ENCODE measurements at regions not wholly inside any gene's neighbourhood (a gene's known extent, or its start where the extent isn't known, plus 50 kb on each side); places are given as distances from the start of the nearest gene placed in this dataset.

- intact Hi-C loops (cut with micrococcal nuclease; ENCODE audit: unreplicated experiment), result no loop called here
- Histone ChIP-seq H3K36me3 (ENCODE audit: insufficient read depth, low read length) (no peaks in the 10 kb centered on the region), H4K20me1 (ENCODE audit: insufficient read depth, low read length) (no peaks in the 10 kb centered on the region), H3K9me3 (ENCODE audit: low read length) (no peaks in the 10 kb centered on the region), H3K79me2 (ENCODE audit: insufficient read depth, low read depth, low read length) (no peaks in the 10 kb centered on the region), H3K27ac (ENCODE audit: low read depth, low read length, poor library complexity, severe bottlenecking) (no peak overlapping the region), H3K4me3 (ENCODE audit: low read depth, low read length, poor library complexity, severe bottlenecking) (no peak overlapping the region), H3K4me1 (ENCODE audit: insufficient read depth, low read length, poor library complexity, severe bottlenecking) (no peaks in the 10 kb centered on the region), H2AFZ (ENCODE audit: low read length) (no peak overlapping the region), H3K4me2 (ENCODE audit: low read length) (no peak overlapping the region), H3K9me2 (ENCODE audit: insufficient read depth, low read length) (no peaks in the 10 kb centered on the region)
- ChIA-PET POLR2A (interaction anchor here (0.6 kb wide), 1 partner anchor 49 kb away, joined by 3 read pairs; no protein-coding TSS in a partner anchor), CTCF (ENCODE audit: unreplicated experiment) (interaction anchor here (0.6 kb wide), 1 partner anchor 411 kb away, joined by 3 read pairs; no protein-coding TSS in a partner anchor)
- no TSS peak for BruUV-seq (replicated peaks)
- DNase-seq (ENCODE audit: low spot score), result no peak
- no peak for TF ChIP-seq CTCF (conservative IDR thresholded peaks at IDR 0.05; ENCODE audit: low read length)
- TF ChIP-seq EZH2phosphoT487 (IDR thresholded peaks at IDR 0.05; ENCODE audit: borderline replicate concordance, low read depth, low read length), result no peak
Measured at GRCh38 chr20:58092353-58092752, 136.1 kb downstream of the ANKRD60 start.

DNA sequence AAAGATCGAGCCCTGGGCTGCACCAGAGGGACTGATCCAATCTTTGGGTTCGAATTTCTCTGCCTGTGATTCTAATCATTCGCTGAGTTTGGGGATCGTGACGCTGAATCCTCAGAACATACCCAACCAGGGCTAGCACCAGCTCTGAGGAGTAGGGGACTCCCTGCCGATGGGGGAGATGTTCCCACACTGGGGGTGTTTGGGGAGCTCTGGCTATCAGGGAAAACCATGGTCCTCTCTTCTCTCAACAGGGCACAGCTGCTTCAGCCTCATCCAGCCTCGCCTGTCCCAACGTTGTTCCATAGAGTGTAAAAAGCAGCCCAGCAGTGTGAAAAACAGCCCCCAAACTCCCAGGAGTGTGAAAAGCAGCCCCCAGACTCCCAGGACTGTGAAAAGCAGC is 136.6 kb downstream of the ANKRD60 start:
- Histone ChIP-seq H3K9me3 (ENCODE audit: low read length) (no peaks in the 10 kb centered on the region), H3K4me3 (ENCODE audit: low read depth, low read length, poor library complexity, severe bottlenecking) (no peak overlapping the region), H2AFZ (ENCODE audit: low read length) (no peak overlapping the region), H3K79me2 (ENCODE audit: insufficient read depth, low read depth, low read length) (no peaks in the 10 kb centered on the region), H3K36me3 (ENCODE audit: insufficient read depth, low read length) (no peaks in the 10 kb centered on the region), H3K9me2 (ENCODE audit: insufficient read depth, low read length) (no peaks in the 10 kb centered on the region), H3K4me2 (ENCODE audit: low read length) (no peak overlapping the region), H4K20me1 (ENCODE audit: insufficient read depth, low read length) (no peaks in the 10 kb centered on the region), H3K4me1 (ENCODE audit: insufficient read depth, low read length, poor library complexity, severe bottlenecking) (no peaks in the 10 kb centered on the region), H3K27ac (ENCODE audit: low read depth, low read length, poor library complexity, severe bottlenecking) (no peak overlapping the region)
- intact Hi-C loops (cut with micrococcal nuclease; ENCODE audit: unreplicated experiment), result no loop called here
- no peak for DNase-seq (ENCODE audit: low spot score)
- CTCF ChIA-PET (ENCODE audit: unreplicated experiment), result no interaction called here
- no TSS peak for BruUV-seq (replicated peaks)
- POLR2A ChIA-PET, result interaction anchor here (0.8 kb wide), 1 partner anchor 186 kb away, joined by 3 read pairs; no protein-coding TSS in a partner anchor
- TF ChIP-seq CTCF (conservative IDR thresholded peaks at IDR 0.05; ENCODE audit: low read length) (no peak), EZH2phosphoT487 (IDR thresholded peaks at IDR 0.05; ENCODE audit: borderline replicate concordance, low read depth, low read length) (no peak)

DNA sequence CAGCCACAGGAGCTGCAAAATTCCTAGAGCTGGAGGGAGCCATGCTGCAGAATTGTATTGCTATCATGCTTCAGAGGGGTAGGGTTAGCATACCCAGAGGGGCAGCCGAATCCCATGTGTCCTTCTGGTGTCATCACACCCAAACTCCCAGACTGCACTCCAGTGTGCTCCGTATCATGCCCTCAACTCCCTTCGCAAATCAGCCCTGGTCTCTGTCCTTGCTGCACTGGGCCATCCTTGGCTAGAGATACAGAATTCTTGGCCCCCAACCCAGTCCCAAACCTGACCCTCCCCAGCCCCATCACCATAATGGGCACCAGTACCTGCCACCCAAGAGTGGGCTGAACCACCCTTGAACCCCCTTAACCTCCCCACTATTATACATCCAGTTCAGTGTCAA is 138.3 kb downstream of the ANKRD60 start:
- no peak for TF ChIP-seq EZH2phosphoT487 (IDR thresholded peaks at IDR 0.05; ENCODE audit: borderline replicate concordance, low read depth, low read length)
- no peak for TF ChIP-seq CTCF (conservative IDR thresholded peaks at IDR 0.05; ENCODE audit: low read length)
- Histone ChIP-seq H3K27ac (ENCODE audit: low read depth, low read length, poor library complexity, severe bottlenecking) (no peak overlapping the region), H3K9me3 (ENCODE audit: low read length) (no peaks in the 10 kb centered on the region), H3K4me2 (ENCODE audit: low read length) (no peak overlapping the region), H2AFZ (ENCODE audit: low read length) (no peak overlapping the region), H3K4me3 (ENCODE audit: low read depth, low read length, poor library complexity, severe bottlenecking) (no peak overlapping the region), H3K79me2 (ENCODE audit: insufficient read depth, low read depth, low read length) (no peaks in the 10 kb centered on the region), H4K20me1 (ENCODE audit: insufficient read depth, low read length) (no peaks in the 10 kb centered on the region), H3K4me1 (ENCODE audit: insufficient read depth, low read length, poor library complexity, severe bottlenecking) (no peaks in the 10 kb centered on the region), H3K36me3 (ENCODE audit: insufficient read depth, low read length) (no peaks in the 10 kb centered on the region), H3K9me2 (ENCODE audit: insufficient read depth, low read length) (no peaks in the 10 kb centered on the region)
- no TSS peak for BruUV-seq (replicated peaks)
- ChIA-PET POLR2A (no interaction called here), CTCF (ENCODE audit: unreplicated experiment) (no interaction called here)
- no peak for DNase-seq (ENCODE audit: low spot score)
- intact Hi-C loops (cut with micrococcal nuclease; ENCODE audit: unreplicated experiment), result no loop called here

Measured in OCI-LY7 (cell line).